OCI-LY1 (cell line): ENCODE measurements at regions not wholly inside any gene's neighbourhood (a gene's known extent, or its start where the extent isn't known, plus 50 kb on each side); places are given as distances from the start of the nearest gene placed in this dataset.

Source experiments
- H2AFZ ChIP-seq: fragments of 200-600 bp; sonication (generic), shearing (Covaris generic); 2 replicates; pipeline ENCODE4 v1.6.0; 2014; ENCODE audit warnings: antibody characterized with exemption, mild to moderate bottlenecking, low read length
- H3F3A ChIP-seq: fragments of 200-600 bp; sonication (generic), shearing (Covaris generic); 2 replicates; pipeline ENCODE4 v1.6.0; 2014; ENCODE audit warnings: mild to moderate bottlenecking, antibody characterized with exemption, low read length, moderate library complexity; ENCODE audit not compliant: insufficient read depth
- H3K27ac ChIP-seq: fragments of 200-600 bp; sonication (generic); 2 replicates; pipeline ENCODE4 v1.5.1; 2014; ENCODE audit warnings: low read length, mixed run types, mild to moderate bottlenecking, low read depth; ENCODE audit not compliant: poor library complexity, severe bottlenecking
- H3K27me3 ChIP-seq: fragments of 200-600 bp; sonication (generic); 2 replicates; pipeline ENCODE4 v1.6.0; 2014; ENCODE audit warnings: antibody characterized with exemption, mild to moderate bottlenecking, low read length, moderate library complexity; ENCODE audit not compliant: insufficient read depth
- H3K36me3 ChIP-seq: fragments of 200-600 bp; sonication (generic); 2 replicates; pipeline ENCODE4 v1.6.1; 2014; ENCODE audit warnings: mild to moderate bottlenecking, antibody characterized with exemption, low read length, moderate library complexity, mixed read lengths; ENCODE audit not compliant: insufficient read depth
- H3K4me1 ChIP-seq: fragments of 200-600 bp; sonication (generic); 2 replicates; pipeline ENCODE4 v1.5.1; 2014; ENCODE audit warnings: mild to moderate bottlenecking, low read length, moderate library complexity; ENCODE audit not compliant: insufficient read depth, severe bottlenecking
- H3K4me2 ChIP-seq: fragments of 200-600 bp; sonication (generic), shearing (Covaris generic); 2 replicates; pipeline ENCODE4 v1.6.1; 2014; ENCODE audit warnings: low read length
- H3K4me3 ChIP-seq: fragments of 200-600 bp; sonication (generic); 2 replicates; pipeline ENCODE4 v1.5.1; 2014; ENCODE audit warnings: low read length, low read depth, mild to moderate bottlenecking, mixed read lengths; ENCODE audit not compliant: poor library complexity, severe bottlenecking
- H3K79me2 ChIP-seq: fragments of 200-600 bp; shearing (Covaris generic); 2 replicates; pipeline ENCODE4 v1.6.1; 2016; ENCODE audit warnings: mixed run types, low read length, mixed read lengths; ENCODE audit not compliant: insufficient read depth
- H3K9ac ChIP-seq: fragments of 200-600 bp; sonication (generic), shearing (Covaris generic); 2 replicates; pipeline ENCODE4 v1.6.1; 2014; ENCODE audit warnings: mild to moderate bottlenecking, low read length, mixed read lengths
- H3K9me2 ChIP-seq: fragments of 200-600 bp; sonication (generic), shearing (Covaris generic); 2 replicates; pipeline ENCODE4 v1.6.1; 2014; ENCODE audit warnings: low read depth, mild to moderate bottlenecking, low read length, mixed read lengths
- H3K9me3 ChIP-seq: fragments of 200-600 bp; shearing (Covaris generic); 2 replicates; pipeline ENCODE4 v1.6.1; 2014; ENCODE audit warnings: low read length, mixed read lengths
- H4K20me1 ChIP-seq: fragments of 200-600 bp; sonication (generic), shearing (Covaris generic); 2 replicates; pipeline ENCODE4 v1.6.0; 2016; ENCODE audit warnings: mild to moderate bottlenecking, low read length; ENCODE audit not compliant: insufficient read depth
- CTCF ChIP-seq: fragments of 200-600 bp; sonication (generic), shearing (Covaris generic); IDR thresholded peaks from 2 replicates; pipeline ENCODE4 v1.5.1; 2017; ENCODE audit warnings: mild to moderate bottlenecking, antibody characterized with exemption, low read length, moderate library complexity, mixed read lengths
- EZH2 ChIP-seq: fragments of 200-600 bp; sonication (generic), shearing (Covaris generic); IDR thresholded peaks from 2 replicates; pipeline ENCODE4 v1.8.0; 2017; ENCODE audit warnings: borderline replicate concordance, mixed run types, mild to moderate bottlenecking, antibody characterized with exemption, low read length, moderate library complexity, mixed read lengths

- TF ChIP-seq CTCF = no peak
- no peak for TF ChIP-seq EZH2
- no peak overlapping the region for H2AFZ ChIP-seq
- H3K9me2 ChIP-seq = no peaks in the 10 kb centered on the region
- no peaks in the 10 kb centered on the region for H4K20me1 ChIP-seq
- no peaks in the 10 kb centered on the region for H3K79me2 ChIP-seq
- H3K36me3 ChIP-seq = no peaks in the 10 kb centered on the region
- H3K4me3 ChIP-seq = no peak overlapping the region
- H3K9me3 ChIP-seq = no peaks in the 10 kb centered on the region
- no peaks in the 10 kb centered on the region; the same call in 1 of the 2 replicates for H3K27me3 ChIP-seq
- H3K27ac ChIP-seq = no peak overlapping the region
- no peaks in the 10 kb centered on the region for H3F3A ChIP-seq
- no peaks in the 10 kb centered on the region for H3K4me1 ChIP-seq
- H3K9ac ChIP-seq = no peak overlapping the region
- no peak overlapping the region for H3K4me2 ChIP-seq
These were observed 62.7 kb upstream of the DNAJC19 start for GRCh38 chr3:181052256-181052655.

- Histone ChIP-seq H3K9me3 (no peaks in the 10 kb centered on the region), H3K36me3 (no peaks in the 10 kb centered on the region)
- TF ChIP-seq EZH2 (no peak), CTCF (no peak)
These were observed 61.2 kb upstream of the DNAJC19 start for GRCh38 chr3:181050738-181051137.

GRCh38 chr3:181040030-181040429 is 50.5 kb upstream of the DNAJC19 start:
- Histone ChIP-seq H3K4me2 (no peak overlapping the region), H3K9ac (no peak overlapping the region), H3F3A (no peaks in the 10 kb centered on the region), H3K36me3 (no peaks in the 10 kb centered on the region), H4K20me1 (no peaks in the 10 kb centered on the region), H3K27ac (no peak overlapping the region), H3K79me2 (no peaks in the 10 kb centered on the region), H2AFZ (no peak overlapping the region), H3K4me3 (no peak overlapping the region), H3K27me3 (no peaks in the 10 kb centered on the region), H3K9me3 (no peaks in the 10 kb centered on the region), H3K4me1 (no peaks in the 10 kb centered on the region), H3K9me2 (no peaks in the 10 kb centered on the region)
- TF ChIP-seq CTCF (no peak), EZH2 (no peak)

More at GRCh38 chr3:181050738-181051137, 61.2 kb upstream of the DNAJC19 start:
- Histone ChIP-seq H3K9ac (no peak overlapping the region), H3K27me3 (no peaks in the 10 kb centered on the region; the same call in 1 of the 2 replicates), H3K4me1 (no peaks in the 10 kb centered on the region), H3K4me3 (no peak overlapping the region), H3K9me2 (no peaks in the 10 kb centered on the region), H4K20me1 (no peaks in the 10 kb centered on the region), H3F3A (no peaks in the 10 kb centered on the region), H3K79me2 (no peaks in the 10 kb centered on the region), H3K4me2 (no peak overlapping the region), H2AFZ (no peak overlapping the region), H3K27ac (no peak overlapping the region)
